ENCODE measurements at regions not wholly inside any gene's neighbourhood (a gene's known extent, or its start where the extent isn't known, plus 50 kb on each side); places are given as distances from the start of the nearest gene placed in this dataset.

DNA sequence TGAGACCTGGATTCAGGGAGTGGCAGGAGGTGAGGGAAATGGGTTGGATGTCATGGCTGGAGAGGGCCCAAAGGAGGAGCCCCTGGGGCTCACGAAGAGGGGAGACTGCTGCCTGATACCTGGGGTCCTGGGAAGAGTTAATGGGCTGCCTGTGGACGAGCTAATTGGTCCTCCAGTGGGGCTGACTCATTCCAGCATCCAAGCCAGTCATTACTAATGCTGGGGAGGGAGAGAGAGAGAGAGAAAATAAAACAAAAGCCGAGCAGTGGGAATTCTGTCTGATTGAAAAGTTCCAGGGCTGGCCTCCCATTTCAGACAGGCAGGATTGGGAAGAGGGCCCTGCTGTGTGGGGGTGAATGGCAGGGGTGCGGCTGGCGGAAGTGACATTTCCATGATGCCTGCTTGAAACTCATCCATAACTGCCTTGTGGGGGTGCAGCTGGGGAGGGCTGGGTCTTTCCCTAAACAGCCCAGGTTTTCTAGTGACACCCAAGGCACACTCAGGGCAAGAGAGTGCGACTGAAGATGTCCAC, 297.8 kb downstream of the RPS24 start:
- TF ChIP-seq, protein P1, sequence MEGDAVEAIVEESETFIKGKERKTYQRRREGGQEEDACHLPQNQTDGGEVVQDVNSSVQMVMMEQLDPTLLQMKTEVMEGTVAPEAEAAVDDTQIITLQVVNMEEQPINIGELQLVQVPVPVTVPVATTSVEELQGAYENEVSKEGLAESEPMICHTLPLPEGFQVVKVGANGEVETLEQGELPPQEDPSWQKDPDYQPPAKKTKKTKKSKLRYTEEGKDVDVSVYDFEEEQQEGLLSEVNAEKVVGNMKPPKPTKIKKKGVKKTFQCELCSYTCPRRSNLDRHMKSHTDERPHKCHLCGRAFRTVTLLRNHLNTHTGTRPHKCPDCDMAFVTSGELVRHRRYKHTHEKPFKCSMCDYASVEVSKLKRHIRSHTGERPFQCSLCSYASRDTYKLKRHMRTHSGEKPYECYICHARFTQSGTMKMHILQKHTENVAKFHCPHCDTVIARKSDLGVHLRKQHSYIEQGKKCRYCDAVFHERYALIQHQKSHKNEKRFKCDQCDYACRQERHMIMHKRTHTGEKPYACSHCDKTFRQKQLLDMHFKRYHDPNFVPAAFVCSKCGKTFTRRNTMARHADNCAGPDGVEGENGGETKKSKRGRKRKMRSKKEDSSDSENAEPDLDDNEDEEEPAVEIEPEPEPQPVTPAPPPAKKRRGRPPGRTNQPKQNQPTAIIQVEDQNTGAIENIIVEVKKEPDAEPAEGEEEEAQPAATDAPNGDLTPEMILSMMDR (conservative IDR thresholded peaks at IDR 0.05 in 1 of 2, IDR thresholded peaks at IDR 0.05 in 1 of 2; ENCODE audit: low read depth in 1 of 2, low read length in 2 of 2) = no peak
- TF ChIP-seq EZH2 (IDR thresholded peaks at IDR 0.05; ENCODE audit: low read length, missing control alignments) = no peak
